HG02588 (cell line): ENCODE measurements at regions not wholly inside any gene's neighbourhood (a gene's known extent, or its start where the extent isn't known, plus 50 kb on each side); places are given as distances from the start of the nearest gene placed in this dataset.

Source experiments
- ATAC-seq: cut with Tn5 transposase; IDR thresholded peaks from one replicate; pipeline ENCODE4 v1.9.1; 2021; ENCODE audit warnings: mild to moderate bottlenecking, moderate library complexity; ENCODE audit not compliant: unreplicated experiment

DNA sequence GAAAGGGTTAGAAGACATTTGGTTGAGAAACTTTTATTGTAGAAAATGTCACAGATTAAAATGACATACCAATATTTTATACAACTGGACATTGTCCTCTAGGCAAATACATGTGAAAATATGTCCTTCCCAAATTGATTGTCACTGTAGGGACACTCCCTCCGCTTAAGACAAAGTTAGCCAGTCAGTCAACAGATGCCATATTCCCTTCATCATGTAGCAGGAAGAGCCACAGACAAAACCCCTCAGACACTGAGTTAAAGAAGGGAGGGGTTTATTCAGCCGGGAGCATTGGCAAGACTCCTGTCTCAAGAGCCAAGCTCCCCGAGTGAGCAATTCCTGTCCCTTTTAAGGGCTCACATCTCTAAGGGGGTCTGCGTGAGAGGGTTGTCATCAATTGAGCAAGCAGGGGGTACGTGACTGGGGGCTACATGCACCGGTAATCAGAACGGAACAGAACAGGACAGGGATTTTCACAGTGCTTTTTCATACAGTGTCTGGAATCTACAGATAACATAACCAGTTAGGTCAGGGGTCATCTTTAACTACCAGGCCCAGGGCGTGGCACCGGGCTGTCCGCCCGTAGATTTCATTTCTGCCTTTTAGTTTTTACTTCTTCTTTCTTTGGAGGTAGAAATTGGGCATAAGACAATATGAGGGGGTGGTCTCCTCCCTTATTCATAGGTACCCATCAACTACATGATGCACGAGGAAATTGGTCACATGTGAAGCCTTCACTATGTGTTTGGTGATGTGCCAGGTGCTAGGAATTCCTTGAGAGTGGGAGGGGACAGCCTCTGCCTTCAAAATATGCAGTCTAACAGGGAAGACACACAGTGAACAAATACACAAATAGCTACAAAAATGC lies 155.7 kb upstream of the CDYL start:
- no peak for ATAC-seq

DNA sequence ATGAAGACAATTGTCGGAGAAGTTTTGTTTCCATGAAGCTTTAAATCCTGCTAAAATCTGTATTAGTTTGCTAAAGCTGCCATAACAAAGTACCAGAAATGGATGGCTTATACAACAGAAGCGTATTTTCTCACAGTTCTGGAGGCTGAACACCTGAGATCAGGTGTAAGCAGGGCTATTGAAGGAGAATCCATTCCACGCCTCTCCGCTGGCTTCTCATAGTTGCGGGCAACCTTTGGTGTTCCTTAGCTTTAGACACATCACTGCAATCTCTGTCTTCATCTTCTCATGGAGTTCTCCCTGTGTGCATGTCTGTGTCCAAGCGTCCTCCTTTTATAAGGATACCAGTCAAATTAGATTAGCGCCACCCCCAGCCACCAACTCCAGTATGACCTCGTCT lies 159.9 kb upstream of the CDYL start:
- no peak for ATAC-seq

DNA sequence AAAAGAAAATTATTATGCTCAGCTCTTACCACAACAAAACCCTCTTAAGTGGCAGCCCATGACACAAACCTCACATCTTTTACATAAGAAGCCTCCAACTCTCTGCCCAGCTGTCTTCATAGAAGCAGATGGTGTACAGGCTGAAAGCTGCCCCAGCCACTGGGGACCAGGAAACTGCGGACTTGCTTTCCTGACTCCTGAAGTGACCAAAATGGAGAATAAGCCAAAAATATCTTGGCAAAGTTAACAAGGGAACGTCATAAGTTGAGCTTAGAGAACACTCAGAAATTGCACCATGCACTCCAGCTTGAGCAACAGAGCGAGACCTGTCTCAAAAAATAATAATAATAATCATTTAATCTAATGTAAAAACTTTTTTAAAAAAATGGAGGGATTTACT lies 160.3 kb upstream of the CDYL start:
- ATAC-seq = no peak

DNA sequence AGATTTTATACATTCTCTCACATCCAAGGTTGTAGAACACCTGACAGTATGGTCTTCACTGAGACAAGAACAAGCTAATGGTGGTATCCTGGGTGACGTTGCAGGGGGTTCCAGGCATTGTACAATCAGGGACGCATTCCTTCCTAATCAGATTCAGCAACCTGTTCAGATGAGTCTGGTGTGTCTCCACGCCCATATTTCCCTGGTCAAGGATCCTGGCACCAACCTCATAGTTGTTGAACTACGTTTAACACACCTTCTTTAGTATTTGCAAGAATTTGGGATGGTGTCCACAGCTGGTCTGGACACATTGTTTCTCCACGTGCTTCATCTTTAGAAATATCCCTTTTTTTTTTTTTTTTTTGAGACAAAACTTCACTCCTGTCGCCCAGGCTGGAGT lies 161.0 kb upstream of the CDYL start:
- no peak for ATAC-seq

DNA sequence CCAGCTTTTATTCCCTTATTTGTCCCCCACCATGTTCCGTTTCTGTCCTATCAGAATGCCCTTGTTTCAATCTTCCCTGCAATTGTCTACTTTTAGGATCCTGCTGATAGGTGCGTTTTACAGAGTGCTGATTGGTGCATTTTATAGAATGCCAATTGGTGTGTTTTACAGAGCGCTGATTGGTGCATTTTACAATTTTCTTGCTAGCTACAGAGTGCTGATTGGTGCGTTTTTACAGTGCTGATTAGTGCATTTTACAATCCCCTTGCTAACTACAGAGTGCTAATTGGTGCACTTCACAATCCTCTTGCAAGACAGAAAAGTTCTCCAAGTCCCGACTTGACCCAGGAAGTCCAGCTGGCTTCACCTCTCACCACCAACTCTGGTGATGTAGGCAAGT lies 161.6 kb upstream of the CDYL start:
- no peak for ATAC-seq

DNA sequence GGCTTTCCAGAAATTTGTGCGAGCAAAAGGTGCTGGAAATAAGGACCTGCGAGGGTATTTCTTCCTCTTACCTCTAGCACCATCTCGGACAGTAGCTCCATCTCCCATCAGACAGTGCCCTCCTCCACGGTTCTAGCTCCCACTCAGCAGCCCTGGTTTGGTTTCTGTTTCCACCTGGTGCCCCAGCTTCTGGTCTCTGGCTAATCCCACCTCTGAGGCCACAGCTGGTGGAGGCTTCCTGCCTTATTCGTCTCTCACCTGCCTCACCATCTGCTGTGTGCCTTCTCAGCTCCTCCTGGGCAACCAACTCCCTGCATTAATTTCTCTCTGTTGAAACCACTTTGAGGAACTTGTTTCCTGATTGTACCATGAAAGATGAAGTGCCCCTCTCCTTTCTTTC lies 162.4 kb upstream of the CDYL start:
- no peak for ATAC-seq

DNA sequence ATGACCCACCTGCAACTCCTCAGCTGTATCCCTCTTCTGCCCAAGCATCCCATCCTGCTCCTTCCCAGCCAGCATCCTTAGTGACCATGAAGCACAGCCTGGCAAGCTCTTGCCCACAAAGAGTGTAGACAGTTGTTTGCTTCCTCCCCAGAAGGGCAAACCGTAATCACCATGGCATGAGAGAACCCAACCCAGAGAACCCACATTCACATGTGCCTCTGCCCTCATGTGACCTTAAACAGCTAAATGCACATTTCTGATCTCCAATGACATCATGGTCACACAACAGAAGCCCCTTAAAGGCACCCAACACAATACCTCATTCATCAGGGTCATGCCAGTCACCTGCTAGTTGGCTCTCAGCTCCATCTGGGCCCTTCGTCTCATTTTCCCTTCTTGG lies 162.8 kb upstream of the CDYL start:
- no peak for ATAC-seq

DNA sequence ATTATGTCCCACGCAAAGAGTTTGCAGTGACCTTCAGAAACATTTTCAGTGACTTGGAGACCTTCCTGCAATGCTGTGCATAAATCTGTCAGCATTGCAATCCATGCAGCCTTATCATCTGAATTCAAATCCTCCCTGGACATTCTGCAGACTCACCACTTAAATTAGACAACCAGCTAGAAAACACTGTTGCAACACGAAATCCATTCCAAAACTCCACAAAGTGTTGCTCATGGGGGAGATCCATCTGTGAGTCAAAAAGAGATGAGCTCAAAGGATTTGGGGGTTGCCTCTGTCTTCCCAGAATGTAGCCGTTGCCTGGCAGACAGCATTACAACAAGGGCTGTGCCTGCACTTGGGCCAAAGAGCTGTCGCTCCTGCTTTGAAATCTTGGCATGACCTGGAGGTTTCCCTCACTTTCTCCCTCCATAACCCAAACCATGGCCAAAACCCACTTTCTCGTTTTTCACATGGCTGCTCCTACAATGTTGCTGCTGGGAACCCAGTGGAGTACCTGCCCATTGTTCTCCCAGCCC lies 163.5 kb upstream of the CDYL start:
- no peak for ATAC-seq

DNA sequence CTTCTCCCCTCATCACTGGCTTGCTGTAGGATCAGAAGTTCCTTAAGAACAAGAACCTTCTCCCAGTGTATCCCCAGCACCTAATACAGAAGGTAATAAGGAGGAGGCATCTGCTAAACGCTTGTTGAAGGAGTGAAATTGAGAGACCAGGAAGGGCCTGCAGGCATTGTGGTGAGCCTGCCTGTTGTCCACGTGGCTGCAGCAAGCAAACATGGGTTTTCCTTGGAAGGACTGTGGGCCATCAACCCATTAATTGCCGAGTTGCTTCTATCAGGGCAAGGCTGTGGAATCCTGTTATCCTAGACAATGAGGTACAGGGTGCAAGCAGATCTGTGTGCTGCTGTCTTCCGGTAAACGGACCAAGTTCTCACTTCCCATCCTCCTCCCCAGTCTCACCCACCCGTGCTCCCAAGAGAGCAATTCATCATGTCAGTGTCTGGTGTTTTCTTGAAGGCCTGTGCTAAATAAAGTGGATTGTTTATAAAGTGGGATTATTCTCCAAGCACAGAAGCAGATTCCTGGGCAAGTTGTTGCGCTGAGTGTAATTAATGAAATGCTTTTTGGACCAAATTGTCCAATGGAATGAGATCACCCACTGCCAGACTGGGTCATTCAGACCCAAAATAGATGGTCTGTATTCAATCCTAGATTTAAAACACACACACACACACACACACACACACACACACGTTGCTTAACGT lies 164.6 kb upstream of the CDYL start:
- no peak for ATAC-seq

DNA sequence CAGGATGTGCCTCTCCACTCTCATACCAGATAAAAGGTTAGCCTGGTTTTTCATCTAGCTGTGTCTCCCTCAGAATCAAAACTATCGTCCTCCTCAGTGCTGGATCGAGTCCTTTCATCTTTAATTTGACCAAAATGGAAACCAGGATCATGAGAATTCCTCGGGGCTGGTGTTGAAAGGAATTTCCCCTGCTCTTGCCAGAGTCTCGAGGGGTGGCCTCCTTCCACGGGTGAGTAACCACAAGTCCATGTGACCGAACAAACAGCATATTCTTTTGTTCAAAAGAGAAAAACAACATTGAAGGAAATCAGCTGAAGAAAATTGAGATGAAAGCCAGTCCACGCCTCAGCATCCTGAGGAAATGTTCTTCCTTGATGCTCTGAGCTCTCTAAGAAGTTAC lies 165.9 kb upstream of the CDYL start:
- ATAC-seq = no peak

DNA sequence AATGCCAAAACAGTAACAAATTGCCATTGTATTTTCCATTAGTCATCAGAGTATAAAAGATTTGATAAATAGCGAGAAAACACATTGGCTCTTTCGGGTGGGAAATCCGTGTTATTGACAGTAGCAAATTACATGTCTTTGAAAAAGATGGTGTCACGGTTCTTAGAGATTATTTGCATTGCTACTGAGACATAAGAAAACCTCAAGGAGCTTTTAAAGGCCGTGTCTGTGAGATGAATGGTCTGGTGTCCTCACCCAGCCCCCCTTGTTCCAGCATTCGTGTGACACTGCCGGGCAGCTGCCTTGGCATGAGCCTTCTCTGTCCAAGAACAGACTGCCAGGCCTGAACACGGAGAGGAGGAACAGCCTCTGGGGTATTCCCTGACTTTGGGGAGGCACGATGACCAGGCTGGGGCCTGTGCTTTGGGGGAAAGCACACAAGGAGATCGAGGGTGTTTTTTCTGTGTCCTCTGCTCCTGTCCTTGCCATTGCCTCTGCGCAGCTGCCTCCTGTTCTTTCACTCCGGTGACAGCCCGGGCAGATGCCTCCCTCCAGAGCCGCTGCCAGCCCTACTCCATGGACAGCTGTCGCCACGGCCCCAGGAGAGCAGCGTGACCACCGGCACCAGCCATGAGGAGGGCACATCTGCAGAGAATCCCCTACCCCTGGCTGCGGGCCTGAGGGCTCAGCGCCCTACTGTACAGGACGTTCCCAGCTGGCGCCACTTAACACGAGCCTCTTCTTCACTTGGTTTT lies 167.7 kb upstream of the CDYL start:
- ATAC-seq = no peak

DNA sequence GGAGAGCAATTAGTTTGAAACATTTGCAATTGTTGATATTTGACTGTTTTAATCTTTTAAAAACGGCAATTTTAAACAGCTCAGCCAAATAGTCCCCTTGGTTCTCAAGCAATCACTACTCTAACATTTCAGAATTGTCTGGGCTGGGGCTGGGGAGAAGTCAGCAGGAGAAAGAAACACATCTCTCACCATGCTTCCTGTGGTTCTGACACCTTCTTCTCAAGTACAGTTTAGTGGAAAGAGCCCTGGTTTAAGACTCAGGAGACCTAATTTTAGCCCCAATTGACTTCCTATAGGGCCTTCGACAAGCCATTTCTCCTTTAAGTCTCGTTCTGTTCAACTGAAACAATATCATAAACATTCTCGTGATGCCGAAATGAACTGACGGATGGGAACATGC lies 168.4 kb upstream of the CDYL start:
- ATAC-seq = no peak

DNA sequence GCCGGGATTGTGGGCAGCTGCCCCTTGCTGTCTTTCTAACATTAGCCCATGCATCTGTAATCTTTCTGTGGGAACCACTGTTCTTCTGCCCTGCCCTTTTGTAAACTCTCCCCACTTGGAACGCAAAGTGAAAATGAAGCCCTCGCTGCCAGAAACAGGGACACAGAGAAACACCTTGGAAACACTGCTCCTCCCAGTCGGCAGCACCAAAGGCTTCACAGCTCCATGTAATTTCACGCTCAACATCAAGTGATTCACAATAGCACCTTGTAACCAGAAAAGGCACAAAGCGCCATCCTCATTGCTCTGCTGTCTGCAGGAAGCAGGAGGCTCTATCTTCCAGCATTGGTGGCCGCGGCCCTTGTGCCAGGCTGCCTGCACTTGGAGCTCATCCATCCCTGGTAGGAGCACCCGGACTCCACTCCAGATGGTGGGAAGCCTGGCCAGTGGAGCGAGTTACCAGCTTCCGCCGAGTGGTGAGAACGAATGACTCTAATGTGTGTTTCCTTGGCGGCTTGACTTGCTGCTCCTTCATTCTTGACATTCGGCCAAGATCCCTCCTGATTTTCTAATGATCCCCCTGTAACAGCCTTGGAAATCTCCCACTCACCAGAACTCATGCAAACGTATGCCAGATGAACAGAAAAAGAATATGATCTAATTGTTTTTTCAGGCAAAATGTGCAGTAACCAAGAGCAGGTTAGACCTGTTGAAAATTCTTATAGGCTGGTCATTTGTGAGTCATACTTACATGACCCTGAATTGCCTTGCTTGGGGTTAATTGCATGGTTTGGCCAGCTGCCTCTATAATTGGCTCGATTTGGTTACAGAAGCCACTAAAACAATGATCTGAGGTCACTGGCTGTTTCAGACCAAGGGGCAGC lies 169.1 kb upstream of the CDYL start:
- no peak for ATAC-seq

DNA sequence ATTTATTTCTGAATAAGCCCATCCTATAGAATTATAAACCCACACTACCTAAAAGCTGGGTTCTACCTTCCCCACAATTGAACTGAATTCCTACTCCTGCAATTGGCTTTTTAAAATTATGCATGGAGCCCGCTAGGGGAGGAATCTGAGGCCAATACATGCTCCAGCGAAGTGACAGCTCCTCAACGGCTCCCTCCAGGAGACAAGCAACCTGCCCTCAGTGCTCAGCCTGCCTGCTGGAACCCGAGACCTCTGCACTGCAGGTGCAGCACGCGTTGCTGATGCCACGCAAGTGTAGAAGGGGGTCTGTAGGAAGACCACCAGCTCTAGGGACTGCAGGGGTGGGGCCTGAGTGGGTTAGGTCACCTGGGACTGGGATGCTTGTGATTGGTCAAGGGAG lies 170.2 kb upstream of the CDYL start:
- ATAC-seq = no peak

DNA sequence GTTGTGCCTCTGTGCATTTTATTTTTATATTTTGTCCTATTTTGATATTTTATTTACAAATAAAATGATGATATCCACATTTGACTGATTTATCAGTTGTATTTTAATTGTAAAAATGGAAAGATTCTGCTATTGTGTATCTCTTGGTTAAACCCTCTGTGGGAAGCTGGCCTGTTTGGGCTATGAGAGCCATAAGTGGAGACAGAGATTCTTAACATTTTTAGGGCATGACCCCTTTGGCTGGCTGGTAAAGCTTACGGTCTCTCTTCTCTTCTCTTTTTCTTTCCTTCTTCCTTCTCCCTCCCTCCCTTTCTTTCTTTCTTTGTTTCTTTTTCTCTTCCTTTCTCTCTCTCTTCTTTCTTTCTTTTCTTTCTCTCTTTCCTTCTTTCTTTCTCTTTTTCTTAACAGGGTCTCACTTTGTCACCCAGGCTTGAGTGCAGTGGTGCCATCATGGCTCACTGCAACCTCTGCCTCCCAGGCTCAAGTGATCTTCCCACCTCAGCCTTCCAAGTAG lies 172.3 kb upstream of the CDYL start:
- ATAC-seq = no peak

DNA sequence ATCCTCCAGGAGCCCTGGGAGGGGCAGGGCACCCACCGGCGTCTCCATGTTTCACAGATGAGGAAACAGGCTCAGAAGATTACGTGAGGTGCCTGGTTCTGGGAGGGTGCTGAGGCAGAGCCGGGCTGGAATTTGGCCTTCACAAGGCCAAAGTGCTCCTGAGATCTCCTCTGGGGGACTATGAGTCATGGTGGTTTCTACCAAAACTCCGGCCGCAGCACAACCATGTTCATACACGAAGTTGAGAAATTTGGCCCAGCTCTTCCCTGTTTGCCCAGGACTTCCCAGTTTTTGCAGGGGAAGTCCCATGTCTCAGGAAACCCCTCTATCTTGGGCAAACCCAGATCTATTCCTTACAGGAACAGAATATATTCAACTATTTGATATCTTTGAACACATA lies 172.9 kb upstream of the CDYL start:
- no peak for ATAC-seq

DNA sequence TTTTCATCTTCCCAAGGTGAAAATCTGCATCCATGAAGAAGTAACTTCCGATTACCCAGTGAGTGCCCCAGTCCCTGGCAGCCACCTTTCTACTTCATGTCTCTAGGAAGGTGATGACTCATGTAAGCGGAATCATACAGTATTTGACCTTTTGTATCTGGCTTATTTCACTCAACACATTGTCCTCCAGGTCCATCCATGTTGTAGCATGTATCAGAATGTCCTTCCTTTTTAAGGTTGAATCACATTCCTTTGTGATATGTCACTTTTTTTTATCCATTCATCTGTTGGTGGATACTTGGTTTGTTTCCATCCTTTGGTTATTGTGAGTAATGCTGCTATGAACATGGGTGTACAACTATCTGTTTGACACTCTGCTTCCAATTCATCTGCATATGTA lies 176.3 kb upstream of the CDYL start:
- ATAC-seq = no peak

DNA sequence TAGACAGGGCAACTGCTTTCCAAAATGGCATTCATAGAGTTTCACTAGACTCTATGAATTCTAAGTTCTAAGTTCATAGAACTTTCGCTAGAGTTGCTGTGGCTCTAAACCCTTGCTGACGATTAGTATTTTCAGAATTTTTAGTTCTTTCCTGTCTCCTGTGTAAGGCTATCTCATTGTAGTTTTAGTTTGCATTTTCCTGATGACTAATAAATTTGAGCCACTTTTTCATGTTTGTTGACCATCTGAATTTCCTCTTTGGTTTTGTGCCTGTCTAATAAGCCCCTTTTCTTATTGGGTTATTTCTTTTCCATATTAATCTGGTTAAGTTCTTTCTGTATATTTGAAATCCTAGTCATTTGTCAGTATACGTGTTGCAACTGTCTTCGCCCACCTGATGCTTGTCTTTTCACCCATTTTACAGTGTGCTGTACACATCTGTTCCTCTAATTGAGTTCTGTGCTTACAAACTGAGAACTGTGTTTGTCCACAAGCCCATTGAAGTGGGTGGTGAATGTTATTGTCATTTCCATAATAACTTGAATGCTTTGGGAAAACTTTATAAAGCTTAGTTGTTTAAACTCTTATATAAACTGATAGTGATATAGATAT lies 177.7 kb upstream of the CDYL start:
- ATAC-seq = no peak

DNA sequence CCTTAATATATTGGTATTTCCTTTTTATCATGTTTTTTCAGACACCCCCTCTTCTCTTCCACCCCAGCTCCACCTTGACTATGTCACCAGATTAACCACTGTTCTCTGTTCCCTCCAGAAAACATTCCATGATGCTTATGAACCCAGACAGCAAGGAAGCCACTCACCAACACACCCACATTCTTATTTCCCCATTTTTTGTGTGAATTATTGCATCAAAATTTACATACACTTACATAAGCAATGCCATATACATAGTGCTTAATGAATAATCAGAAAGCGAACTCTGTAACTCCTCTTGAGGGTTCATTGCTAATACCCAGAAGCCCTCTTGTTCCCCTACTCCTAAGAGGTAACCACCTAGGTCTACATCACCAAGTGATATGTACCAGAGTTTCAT lies 182.3 kb upstream of the CDYL start:
- ATAC-seq = no peak

DNA sequence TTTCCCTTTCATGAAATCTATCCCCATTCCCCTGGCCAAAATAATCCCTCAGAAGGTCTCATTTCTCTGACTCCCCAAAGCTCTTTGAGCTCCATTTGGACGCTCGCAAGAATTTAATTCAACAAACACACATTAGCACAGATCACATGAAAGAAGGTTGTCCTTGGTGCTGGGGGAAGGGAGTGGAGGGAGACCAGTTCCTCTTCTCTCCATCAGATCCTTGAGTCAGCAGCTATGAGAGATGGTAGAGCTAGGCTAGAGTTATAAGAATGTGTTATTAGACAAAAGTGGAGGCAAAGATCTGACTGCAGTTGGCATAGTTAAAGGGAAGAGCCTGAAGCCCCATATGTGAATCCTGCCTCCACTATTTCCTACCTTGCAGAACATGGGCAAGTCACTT lies 184.2 kb upstream of the CDYL start:
- ATAC-seq = no peak
